MG63 (cell line): ENCODE measurements at regions not wholly inside any gene's neighbourhood (a gene's known extent, or its start where the extent isn't known, plus 50 kb on each side); places are given as distances from the start of the nearest gene placed in this dataset.
"Not testable (repeated sequence)": the region's sequence is repeated elsewhere in the genome, so short reads cannot be mapped to it uniquely, and the experiment has no call there.

Experiments
- DNase-seq: peaks from one replicate; pipeline ENCODE4 v3.0.0-alpha.2; 2020
- H3K27me3 ChIP-seq: fragments of 250-450 bp; sonication (Bioruptor Pico); 2 replicates; pipeline ENCODE4 v1.5.1; 2020; ENCODE audit warnings: mild to moderate bottlenecking, moderate library complexity
- H3K36me3 ChIP-seq: fragments of 250-450 bp; sonication (Bioruptor Pico); 2 replicates; pipeline ENCODE4 v1.5.1; 2020; ENCODE audit warnings: mild to moderate bottlenecking, moderate library complexity
- H3K4me3 ChIP-seq: fragments of 250-450 bp; sonication (Bioruptor Pico); 2 replicates; pipeline ENCODE4 v1.5.1; 2020; ENCODE audit warnings: mild to moderate bottlenecking, moderate library complexity
- H3K9me3 ChIP-seq: fragments of 250-450 bp; sonication (Bioruptor Pico); 2 replicates; pipeline ENCODE4 v1.5.1; 2020; ENCODE audit warnings: mild to moderate bottlenecking, moderate library complexity

DNA sequence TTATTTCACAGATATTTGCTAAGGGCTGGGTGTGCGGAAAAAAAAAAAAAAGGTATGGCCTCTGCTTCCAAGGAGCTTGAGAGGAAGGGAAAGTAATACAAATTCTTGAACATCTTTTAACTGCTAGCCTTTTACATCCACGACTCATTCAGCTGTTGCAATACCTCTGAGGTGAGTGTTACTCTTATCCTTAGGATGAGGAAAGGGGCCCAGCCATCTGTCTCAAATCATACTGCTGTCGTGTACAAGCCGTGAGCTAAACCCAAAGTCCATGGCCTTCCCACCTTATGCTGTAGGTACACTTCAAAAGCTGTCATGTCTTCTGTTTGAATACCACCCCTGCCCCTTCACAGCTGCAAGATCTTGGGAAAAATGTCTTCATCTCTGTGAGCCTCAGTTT, 146.8 kb downstream of the KCNRG start:
- H3K9me3 ChIP-seq, result no peaks in the 10 kb centered on the region; the same call in 1 of the 2 replicates
- no peaks in the 10 kb centered on the region for H3K36me3 ChIP-seq
- no peak for DNase-seq
- H3K4me3 ChIP-seq, result no peak overlapping the region
- no peaks in the 10 kb centered on the region for H3K27me3 ChIP-seq

DNA sequence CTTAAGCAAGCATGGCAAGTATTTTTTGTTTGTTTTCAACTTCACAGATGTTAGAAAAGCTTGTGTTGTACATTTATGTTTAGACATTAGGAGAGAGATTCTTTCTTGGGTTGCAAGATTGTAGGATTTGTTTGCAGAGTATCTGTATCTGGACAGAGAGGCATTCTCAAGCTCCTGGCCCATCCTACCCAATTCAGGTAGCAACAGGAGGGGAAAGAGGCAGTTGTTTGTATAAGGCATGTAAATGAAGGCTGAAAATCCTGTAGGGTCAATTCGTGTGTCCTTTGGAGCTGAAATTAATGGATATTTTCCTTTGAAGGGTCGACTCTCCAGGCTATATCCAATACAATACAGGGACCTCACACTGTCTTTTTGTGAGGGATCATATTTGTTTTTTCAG, 147.3 kb downstream of the KCNRG start:
- no peak overlapping the region for H3K4me3 ChIP-seq
- no peaks in the 10 kb centered on the region for H3K27me3 ChIP-seq
- DNase-seq, result no peak
- H3K36me3 ChIP-seq, result no peaks in the 10 kb centered on the region
- no peaks in the 10 kb centered on the region; the same call in 1 of the 2 replicates for H3K9me3 ChIP-seq

DNA sequence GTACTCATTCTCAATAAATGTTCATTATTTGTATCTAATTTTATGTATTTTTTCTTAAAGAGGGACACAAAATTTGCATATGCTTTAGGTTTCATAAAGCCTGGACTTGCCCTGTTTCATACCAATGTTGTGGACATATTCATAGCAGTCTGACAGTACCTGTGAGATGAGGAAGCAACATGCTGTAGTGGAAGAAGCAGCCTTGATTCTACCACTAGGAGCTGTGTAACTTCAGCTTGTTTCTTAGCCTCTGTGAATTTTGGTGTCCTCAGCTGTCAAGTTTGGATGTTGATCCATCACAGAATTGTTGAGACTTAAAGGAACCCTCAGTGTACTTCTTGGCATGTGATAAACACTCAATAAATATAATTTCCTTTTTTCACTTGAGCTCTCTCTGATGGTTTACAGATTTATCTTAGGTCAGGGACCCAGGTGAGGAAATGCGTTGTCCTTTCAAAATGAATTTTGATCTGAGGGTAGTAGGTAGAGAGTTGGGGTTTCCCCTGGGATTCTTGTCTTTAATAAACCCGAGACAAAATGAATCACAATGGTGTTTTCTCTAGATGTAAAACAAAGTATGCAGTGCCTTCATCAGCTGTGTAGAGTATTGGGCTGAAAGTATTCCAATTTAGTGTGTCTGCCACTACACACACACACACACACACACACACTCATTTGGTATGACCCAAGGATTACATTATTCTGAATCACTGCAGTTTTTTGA, 152.1 kb downstream of the KCNRG start:
- Histone ChIP-seq H3K27me3 (no peaks in the 10 kb centered on the region), H3K36me3 (no peaks in the 10 kb centered on the region), H3K9me3 (no peaks in the 10 kb centered on the region; the same call in 1 of the 2 replicates), H3K4me3 (no peak overlapping the region)
- no peak for DNase-seq

DNA sequence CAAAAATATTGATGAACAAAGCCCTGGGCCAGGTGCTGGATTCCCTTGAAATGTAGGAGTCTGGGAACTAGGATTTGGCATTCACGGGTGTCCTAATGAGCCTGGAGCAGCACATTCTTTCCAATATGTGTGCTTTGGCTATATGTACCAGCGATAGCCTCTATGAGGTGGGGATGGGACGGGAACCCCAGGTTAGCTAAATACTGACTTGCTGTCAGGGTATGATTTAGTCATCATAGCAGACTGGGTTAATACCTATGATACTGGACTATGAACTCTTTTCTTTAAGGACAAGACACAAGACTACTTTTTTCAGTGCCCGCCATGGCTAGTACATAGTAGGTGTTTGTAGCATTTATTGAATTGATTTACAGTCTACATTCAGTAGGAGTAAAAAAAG, 152.7 kb downstream of the KCNRG start:
- Histone ChIP-seq H3K27me3 (no peaks in the 10 kb centered on the region), H3K9me3 (no peaks in the 10 kb centered on the region; the same call in 1 of the 2 replicates), H3K4me3 (no peak overlapping the region), H3K36me3 (no peaks in the 10 kb centered on the region)
- no peak for DNase-seq

DNA sequence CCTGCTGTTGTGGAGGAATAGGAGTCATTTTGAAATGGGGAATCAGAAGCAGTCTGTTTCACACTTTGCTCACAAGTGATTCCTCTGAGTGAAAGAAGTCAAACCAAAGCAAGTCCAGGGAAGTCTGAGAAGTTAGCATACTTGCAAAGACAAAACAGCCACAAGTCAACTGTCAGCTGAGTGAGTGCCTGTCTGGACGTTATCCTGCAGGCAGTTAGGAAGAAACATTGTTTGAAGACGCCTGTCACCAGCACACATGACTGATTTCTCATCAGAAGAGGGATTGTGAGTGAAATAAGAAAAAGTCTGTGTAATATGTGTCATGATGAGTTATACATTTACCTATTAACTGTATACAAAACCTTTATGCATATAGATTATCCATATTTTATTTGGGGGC, 153.5 kb downstream of the KCNRG start:
- H3K27me3 ChIP-seq, result no peaks in the 10 kb centered on the region
- DNase-seq, result no peak
- no peaks in the 10 kb centered on the region for H3K9me3 ChIP-seq
- H3K36me3 ChIP-seq, result no peaks in the 10 kb centered on the region
- no peak overlapping the region for H3K4me3 ChIP-seq

DNA sequence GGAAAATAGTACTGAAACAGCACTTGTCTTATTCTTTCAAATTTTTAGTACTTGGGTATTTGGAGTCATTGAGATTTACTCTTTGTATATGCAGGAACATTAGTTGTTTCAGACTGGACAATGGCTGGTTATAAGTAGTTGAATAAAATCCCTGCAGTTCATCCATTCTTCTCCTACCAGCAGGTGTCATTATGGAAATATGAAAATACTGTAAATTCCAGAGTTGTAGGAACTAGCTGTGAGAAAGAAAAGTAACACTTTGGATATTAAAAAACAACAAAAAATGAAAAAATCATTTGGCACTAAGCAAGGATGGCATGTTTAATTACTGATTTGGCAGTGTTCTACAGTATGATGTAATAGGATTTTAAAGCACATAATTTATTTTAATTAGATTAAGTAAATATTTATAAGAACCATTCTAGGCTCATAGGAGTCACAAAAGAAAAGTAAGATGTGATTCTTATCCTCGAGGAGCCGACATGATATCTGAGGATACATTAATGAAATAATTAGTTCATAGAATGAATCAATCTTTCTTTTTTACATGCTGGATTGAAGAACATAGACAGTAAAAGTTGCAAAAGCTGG, 155.3 kb downstream of the KCNRG start:
- H3K9me3 ChIP-seq, result no peaks in the 10 kb centered on the region
- H3K36me3 ChIP-seq, result no peaks in the 10 kb centered on the region
- DNase-seq, result no peak
- H3K27me3 ChIP-seq, result no peaks in the 10 kb centered on the region
- H3K4me3 ChIP-seq, result no peak overlapping the region

DNA sequence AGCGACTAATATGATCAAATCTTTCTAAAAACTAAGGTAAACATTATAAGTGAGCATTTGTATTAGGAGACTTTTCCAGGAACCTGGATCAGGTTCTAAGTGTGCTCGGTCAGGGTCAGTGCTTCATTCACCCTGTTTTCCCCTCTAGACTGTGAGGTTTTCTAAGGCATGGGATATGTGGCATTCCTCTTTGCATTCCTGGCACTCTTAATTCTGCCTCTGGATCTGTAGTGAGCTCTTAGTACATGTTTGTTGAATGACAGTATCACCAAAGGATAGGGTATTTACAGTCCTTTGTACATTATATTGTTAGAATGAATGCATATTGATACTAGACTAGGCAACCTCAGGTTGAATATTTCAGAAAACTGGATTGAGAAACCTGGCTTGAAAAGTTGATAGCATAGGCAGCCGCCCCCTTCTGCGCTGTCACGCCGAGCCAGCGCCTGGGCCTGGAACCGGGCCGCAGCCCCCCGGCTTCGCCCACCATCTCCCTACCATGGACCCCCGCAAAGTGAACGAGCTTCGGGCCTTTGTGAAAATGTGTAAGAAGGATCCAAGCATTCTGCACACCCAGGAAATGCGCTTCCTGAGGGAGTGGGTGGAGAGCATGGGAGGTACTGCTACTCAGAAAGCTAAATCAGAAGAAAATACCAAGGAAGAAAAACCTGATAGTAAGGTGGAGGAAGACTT, 156.5 kb downstream of the KCNRG start:
- H3K9me3 ChIP-seq, result no peaks in the 10 kb centered on the region
- no peak for DNase-seq
- no peaks in the 10 kb centered on the region for H3K36me3 ChIP-seq
- no peaks in the 10 kb centered on the region for H3K27me3 ChIP-seq
- H3K4me3 ChIP-seq, result no peak overlapping the region

DNA sequence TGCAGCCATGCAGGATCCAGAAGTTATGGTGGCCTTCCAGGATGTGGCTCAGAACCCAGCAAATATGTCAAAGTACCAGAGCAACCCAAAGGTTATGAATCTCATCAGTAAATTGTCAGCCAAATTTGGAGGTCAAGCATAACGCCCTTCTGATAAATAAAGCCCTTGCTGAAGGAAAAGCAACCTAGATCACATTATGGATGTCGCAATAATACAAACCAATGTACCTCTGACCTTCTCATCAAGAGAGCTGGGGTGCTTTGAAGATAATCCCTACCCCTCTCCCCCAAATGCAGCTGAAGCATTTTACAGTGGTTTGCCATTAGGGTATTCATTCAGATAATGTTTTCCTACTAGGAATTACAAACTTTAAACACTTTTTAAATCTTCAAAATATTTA, 157.8 kb downstream of the KCNRG start:
- H3K4me3 ChIP-seq, H3K9me3 ChIP-seq, H3K27me3 ChIP-seq, H3K36me3 ChIP-seq, DNase-seq: not testable (repeated sequence)

DNA sequence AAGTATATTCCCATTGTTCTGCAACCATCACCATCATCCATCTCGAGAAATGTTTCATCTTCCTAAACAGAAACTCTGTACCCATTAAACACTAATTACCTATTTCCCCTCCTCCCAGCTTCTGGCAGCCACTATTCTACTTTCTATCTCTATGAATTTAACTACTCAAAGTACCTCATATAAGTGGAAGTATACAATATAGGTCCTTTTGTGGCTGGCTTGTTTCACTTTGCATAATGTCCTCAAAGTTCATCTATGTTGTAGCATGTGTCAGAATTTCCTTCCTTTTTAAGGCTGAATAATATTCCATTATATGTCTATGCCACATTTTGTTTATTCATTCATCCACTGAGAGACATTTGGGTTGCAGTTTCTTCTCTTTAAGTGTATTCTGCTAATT, 159.4 kb downstream of the KCNRG start:
- H3K9me3 ChIP-seq, result no peaks in the 10 kb centered on the region
- H3K36me3 ChIP-seq, result no peaks in the 10 kb centered on the region
- H3K27me3 ChIP-seq, result no peaks in the 10 kb centered on the region
- DNase-seq, result no peak
- no peak overlapping the region for H3K4me3 ChIP-seq

DNA sequence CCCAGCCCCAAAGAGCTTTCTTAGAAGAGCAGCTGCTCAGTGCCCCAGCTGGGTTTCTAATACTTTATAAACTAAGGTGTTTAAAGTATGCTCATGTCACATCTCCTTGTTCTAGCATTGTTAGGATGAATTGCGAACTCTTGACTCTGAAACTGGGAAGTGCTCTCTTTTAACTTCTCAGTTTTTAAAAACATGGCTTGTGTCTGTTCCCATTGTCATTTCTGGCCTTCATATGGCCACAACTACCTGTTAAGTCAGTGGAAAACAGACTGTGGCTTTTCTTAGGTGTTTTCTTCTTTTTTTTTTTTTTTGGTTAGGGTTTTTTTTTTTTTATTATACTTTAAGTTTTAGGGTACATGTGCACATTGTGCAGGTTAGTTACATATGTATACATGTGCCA, 164.7 kb downstream of the KCNRG start:
- H3K27me3 ChIP-seq, result no peaks in the 10 kb centered on the region
- H3K36me3 ChIP-seq, result no peaks in the 10 kb centered on the region
- no peak overlapping the region for H3K4me3 ChIP-seq
- no peak for DNase-seq
- no peaks in the 10 kb centered on the region for H3K9me3 ChIP-seq

DNA sequence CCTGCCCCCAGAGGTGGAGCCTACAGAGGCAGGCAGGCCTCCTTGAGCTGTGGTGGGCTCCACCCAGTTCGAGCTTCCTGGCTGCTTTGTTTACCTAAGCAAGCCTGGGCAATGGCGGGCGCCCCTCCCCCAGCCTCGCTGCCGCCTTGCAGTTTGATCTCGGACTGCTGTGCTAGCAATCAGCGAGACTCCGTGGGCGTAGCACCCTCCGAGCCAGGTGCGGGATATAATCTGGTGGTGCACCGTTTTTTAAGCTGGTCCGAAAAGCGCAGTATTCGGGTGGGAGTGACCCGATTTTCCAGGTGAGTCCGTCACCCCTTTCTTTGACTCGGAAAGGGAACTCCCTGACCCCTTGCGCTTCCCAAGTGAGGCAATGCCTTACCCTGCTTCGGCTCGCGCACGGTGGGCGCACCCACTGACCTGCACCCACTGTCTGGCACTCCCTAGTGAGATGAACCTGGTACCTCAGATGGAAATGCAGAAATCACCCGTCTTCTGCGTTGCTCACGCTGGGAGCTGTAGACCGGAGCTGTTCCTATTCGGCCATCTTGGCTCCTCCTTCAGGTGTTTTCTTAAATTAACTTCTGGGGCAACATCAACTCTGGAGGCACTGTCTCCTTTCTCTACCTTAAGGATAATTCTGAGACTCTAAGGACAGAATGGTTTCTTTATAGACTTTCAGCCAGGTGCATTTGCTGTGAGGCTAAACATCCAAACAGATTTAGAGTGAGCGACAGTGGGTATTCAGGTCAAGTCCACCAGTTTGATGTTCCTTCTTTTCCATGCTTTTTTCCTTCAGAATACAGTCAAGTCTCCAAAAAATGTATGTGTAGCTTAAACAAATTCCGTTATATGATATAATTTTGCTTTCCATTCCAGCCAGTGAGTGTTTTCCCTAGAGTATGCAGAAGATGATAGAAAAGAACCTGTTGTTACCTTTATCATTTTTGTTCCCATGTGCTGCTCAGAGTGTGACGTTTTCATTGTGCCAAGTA, 170.8 kb downstream of the KCNRG start:
- H3K36me3 ChIP-seq, DNase-seq, H3K4me3 ChIP-seq, H3K27me3 ChIP-seq, H3K9me3 ChIP-seq: not testable (repeated sequence)

DNA sequence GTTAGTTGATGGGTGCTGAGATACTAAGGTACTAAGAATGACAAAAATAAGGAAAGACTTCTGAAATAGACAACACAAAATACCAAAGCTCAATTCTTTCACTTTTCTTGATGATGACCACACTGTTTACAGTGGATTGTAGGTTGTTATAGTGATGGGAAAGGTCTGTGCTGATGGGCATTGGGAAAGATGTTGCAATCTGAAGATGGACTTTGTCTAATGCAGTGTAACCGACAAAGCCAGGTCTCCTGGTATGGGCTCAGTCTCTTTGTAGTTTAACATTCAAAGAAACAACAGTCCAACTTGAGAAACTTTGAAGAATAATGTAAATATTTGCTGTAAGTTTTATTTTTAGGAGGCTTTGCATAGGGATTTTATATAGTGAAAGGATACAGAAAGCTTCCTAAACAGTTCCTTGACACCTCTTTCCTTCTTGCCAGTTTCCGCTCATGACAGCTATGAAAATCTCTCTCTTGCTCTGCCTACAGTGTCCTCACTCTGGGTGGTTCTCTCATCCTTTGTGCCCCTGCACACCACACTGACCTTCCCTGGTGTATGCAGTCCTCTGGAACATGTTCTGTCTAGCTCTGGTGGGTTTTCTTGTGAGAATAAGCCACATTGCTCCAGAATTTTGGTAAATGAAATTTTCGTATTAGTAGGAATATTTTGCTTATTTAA, 172.2 kb downstream of the KCNRG start:
- H3K9me3 ChIP-seq, result no peaks in the 10 kb centered on the region

DNA sequence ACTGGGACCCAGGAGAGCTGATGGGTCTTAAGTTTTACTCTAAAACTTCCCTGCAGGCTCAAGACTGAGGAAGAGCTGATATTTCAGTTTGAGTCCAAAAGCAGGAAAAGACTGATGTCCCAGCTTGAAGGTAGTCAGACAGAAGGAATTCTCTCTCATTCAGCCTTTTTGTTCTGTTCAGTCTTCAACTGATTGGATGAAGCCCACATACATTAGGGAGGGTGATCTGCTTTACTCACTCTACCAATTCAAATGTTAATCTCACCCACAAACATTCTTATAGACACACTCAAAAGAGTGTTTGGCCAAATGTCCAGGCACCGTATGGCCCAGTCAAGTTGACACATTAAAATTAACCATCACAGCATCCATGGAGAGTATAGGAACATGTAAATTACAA, 173.5 kb downstream of the KCNRG start:
- Histone ChIP-seq H3K4me3 (no peak overlapping the region), H3K36me3 (no peaks in the 10 kb centered on the region), H3K27me3 (no peaks in the 10 kb centered on the region), H3K9me3 (no peaks in the 10 kb centered on the region)
- no peak for DNase-seq

More for the DNA sequence above, 172.2 kb downstream of the KCNRG start:
- no peaks in the 10 kb centered on the region for H3K36me3 ChIP-seq
- no peak overlapping the region for H3K4me3 ChIP-seq
- DNase-seq, result no peak
- no peaks in the 10 kb centered on the region for H3K27me3 ChIP-seq

DNA sequence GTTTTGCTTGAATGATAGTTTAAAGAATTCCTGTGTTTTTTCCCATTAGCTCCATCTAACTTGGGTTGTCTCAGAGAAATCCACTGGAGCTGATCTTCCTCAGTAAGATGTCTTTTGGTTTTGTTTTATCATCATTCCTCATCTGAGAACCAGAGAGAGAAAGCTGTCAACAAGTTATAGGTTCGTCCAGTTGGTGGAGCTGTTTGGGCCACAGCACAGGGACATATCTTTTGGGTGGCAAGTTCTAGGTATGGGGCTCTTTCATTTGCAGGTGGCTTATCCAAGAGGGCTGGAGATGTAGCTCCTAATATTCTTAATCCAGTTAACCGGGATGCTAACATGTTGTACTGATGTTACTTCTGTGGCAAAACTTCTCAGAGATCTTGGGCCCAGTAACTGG, 174.2 kb downstream of the KCNRG start:
- no peaks in the 10 kb centered on the region for H3K9me3 ChIP-seq
- H3K4me3 ChIP-seq, result no peak overlapping the region
- no peaks in the 10 kb centered on the region for H3K27me3 ChIP-seq
- DNase-seq, result no peak
- H3K36me3 ChIP-seq, result no peaks in the 10 kb centered on the region

DNA sequence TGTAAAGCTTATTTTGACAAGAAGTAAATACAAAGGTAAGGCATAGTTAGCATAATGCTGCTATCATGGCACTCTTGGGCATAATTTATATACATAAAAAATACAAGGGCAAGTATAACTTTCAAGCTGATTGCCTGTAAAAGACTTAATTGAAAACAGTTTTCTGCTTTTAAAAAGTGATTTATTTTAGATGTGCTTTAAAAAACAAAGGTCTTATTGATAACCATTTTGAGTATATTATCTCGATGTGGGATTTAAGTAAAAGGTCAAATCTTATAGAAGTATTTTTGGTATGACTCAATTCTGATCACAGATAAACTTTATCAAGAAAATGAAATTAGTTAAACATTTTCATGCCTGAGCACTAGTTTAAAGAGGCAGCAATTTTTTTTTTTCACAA, 175.8 kb downstream of the KCNRG start:
- Histone ChIP-seq H3K27me3 (no peaks in the 10 kb centered on the region), H3K36me3 (no peaks in the 10 kb centered on the region), H3K4me3 (no peak overlapping the region), H3K9me3 (no peaks in the 10 kb centered on the region)
- no peak for DNase-seq

DNA sequence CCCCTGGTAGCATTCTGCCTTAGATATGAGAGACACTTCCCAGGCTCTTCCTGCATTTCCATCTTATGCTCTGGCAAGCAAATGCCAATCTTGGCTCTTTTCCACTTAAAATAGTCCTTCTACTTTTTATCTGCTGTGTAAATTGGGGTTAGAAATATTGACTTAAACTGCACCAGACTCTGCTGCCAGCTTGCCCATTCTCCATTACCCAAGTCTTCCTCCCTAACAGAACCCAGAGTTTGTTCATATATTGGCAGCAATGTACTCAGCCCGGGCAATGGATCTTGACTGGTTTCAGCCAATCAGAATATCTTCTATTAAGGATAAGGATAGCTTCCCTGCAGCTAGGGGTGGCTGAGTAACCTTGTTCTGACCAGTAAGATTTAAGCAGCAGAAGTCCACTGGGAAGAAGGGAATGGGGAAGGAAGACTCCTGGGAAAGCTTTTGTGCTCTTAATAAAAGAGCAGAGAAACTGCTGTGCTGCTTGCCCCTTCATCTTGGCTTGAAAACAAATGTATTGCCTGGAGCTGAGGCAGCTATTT, 177.1 kb downstream of the KCNRG start:
- Histone ChIP-seq H3K4me3 (no peak overlapping the region), H3K9me3 (no peaks in the 10 kb centered on the region; the same call in 1 of the 2 replicates), H3K36me3 (no peaks in the 10 kb centered on the region), H3K27me3 (no peaks in the 10 kb centered on the region)
- no peak for DNase-seq
